H9 (cell line): ENCODE measurements at regions not wholly inside any gene's neighbourhood (a gene's known extent, or its start where the extent isn't known, plus 50 kb on each side); places are given as distances from the start of the nearest gene placed in this dataset.

ENCODE experiments used
- DNase-seq: peaks from one replicate; pipeline ENCODE4 v3.0.0-alpha.2; 2017
- H2AFZ ChIP-seq: one replicate; pipeline ENCODE4 v1.6.1; 2013; ENCODE audit warnings: mild to moderate bottlenecking, low read length, control low read depth, moderate library complexity
- H2AK5ac ChIP-seq: 2 replicates; pipeline ENCODE4 v1.6.1; 2013; ENCODE audit warnings: low read length, control low read depth, mixed read lengths; ENCODE audit not compliant: insufficient read length
- H2BK120ac ChIP-seq: one replicate; pipeline ENCODE4 v1.6.1; 2013; ENCODE audit warnings: low read depth, mild to moderate bottlenecking, low read length, control low read depth, inconsistent platforms; ENCODE audit not compliant: poor library complexity, severe bottlenecking
- H2BK12ac ChIP-seq: 2 replicates; pipeline ENCODE4 v1.6.1; 2013; ENCODE audit warnings: low read length, control low read depth, mixed read lengths, low read depth; ENCODE audit not compliant: insufficient read length
- H2BK15ac ChIP-seq: 2 replicates; pipeline ENCODE4 v1.6.1; 2013; ENCODE audit warnings: low read depth, low read length, control low read depth
- H2BK20ac ChIP-seq: one replicate; pipeline ENCODE4 v1.6.1; 2013; ENCODE audit warnings: low read depth, mild to moderate bottlenecking, low read length, control low read depth, inconsistent platforms; ENCODE audit not compliant: poor library complexity, severe bottlenecking
- H2BK5ac ChIP-seq: 2 replicates; pipeline ENCODE4 v1.6.1; 2013; ENCODE audit warnings: low read length, control low read depth, mixed read lengths; ENCODE audit not compliant: insufficient read length
- H3K14ac ChIP-seq: 2 replicates; pipeline ENCODE4 v1.6.1; 2013; ENCODE audit warnings: low read length, control low read depth; ENCODE audit not compliant: insufficient read depth
- H3K18ac ChIP-seq: 2 replicates; pipeline ENCODE4 v1.6.1; 2013; ENCODE audit warnings: low read depth, mild to moderate bottlenecking, mixed read lengths, low read length, control low read depth; ENCODE audit not compliant: insufficient read length
- H3K23ac ChIP-seq: 2 replicates; pipeline ENCODE4 v1.6.1; 2013; ENCODE audit warnings: low read length, control low read depth, mixed read lengths, low read depth; ENCODE audit not compliant: insufficient read length
- H3K23me2 ChIP-seq: 2 replicates; pipeline ENCODE4 v1.6.1; 2013; ENCODE audit warnings: low read depth, mild to moderate bottlenecking, mixed read lengths, low read length, control low read depth; ENCODE audit not compliant: insufficient read length, poor library complexity, severe bottlenecking
- H3K27ac ChIP-seq: 2 replicates; pipeline ENCODE4 v1.5.1; 2013; ENCODE audit warnings: low read length, control low read depth, mixed read lengths, low read depth; ENCODE audit not compliant: insufficient read length
- H3K27me3 ChIP-seq: 2 replicates; pipeline ENCODE4 v1.6.1; 2013; ENCODE audit warnings: low read length, control low read depth, inconsistent platforms; ENCODE audit not compliant: insufficient read depth
- H3K4ac ChIP-seq: 2 replicates; pipeline ENCODE4 v1.6.1; 2013; ENCODE audit warnings: low read depth, mild to moderate bottlenecking, control low read depth, inconsistent platforms, low read length, moderate library complexity
- H3K4me1 ChIP-seq: 2 replicates; pipeline ENCODE4 v1.6.1; 2013; ENCODE audit warnings: low read length, control low read depth, inconsistent platforms; ENCODE audit not compliant: insufficient read depth
- H3K4me2 ChIP-seq: 2 replicates; pipeline ENCODE4 v1.6.1; 2013; ENCODE audit warnings: low read length, control low read depth, mixed read lengths; ENCODE audit not compliant: insufficient read length, insufficient read depth
- H3K56ac ChIP-seq: 2 replicates; pipeline ENCODE4 v1.6.1; 2013; ENCODE audit warnings: low read depth, mild to moderate bottlenecking, mixed read lengths, low read length, control low read depth; ENCODE audit not compliant: insufficient read length
- H3K79me1 ChIP-seq: 2 replicates; pipeline ENCODE4 v1.6.1; 2013; ENCODE audit warnings: low read depth, mild to moderate bottlenecking, moderate library complexity, low read length, control low read depth, inconsistent platforms; ENCODE audit not compliant: insufficient read depth, poor library complexity, severe bottlenecking
- H3K79me2 ChIP-seq: 2 replicates; pipeline ENCODE4 v1.6.1; 2013; ENCODE audit warnings: low read length, control low read depth, inconsistent platforms; ENCODE audit not compliant: insufficient read depth
- H3K9ac ChIP-seq: 2 replicates; pipeline ENCODE4 v1.6.1; 2013; ENCODE audit warnings: low read length, control low read depth, mixed read lengths; ENCODE audit not compliant: insufficient read length; ENCODE audit errors: extremely low read depth
- H3K9me3 ChIP-seq: one replicate; pipeline ENCODE4 v1.6.1; 2013; ENCODE audit warnings: low read depth, low read length, inconsistent platforms; ENCODE audit not compliant: control insufficient read depth
- H3T11ph ChIP-seq: one replicate; pipeline ENCODE4 v1.6.1; 2013; ENCODE audit warnings: mild to moderate bottlenecking, low read length, control low read depth, inconsistent platforms
- H4K20me1 ChIP-seq: one replicate; pipeline ENCODE4 v1.6.1; 2013; ENCODE audit not compliant: control insufficient read depth, insufficient read length, insufficient read depth
- H4K5ac ChIP-seq: 2 replicates; pipeline ENCODE4 v1.6.1; 2013; ENCODE audit warnings: low read depth, mild to moderate bottlenecking, mixed read lengths, low read length, control low read depth; ENCODE audit not compliant: insufficient read length
- H4K8ac ChIP-seq: replicated peaks from 2 replicates; pipeline ENCODE4 v1.6.1; 2013; ENCODE audit warnings: low read length, control low read depth, mixed read lengths, low read depth; ENCODE audit not compliant: insufficient read length
- H4K91ac ChIP-seq: 2 replicates; pipeline ENCODE4 v1.6.1; 2013; ENCODE audit warnings: low read depth, mild to moderate bottlenecking, moderate library complexity, mixed read lengths, low read length, control low read depth; ENCODE audit not compliant: insufficient read length
- H3K27ac Mint-ChIP-seq, 3 experiments: 2 replicates in 2 of 3; 3 replicates in 1 of 3; pipeline ENCODE4 v1.8.0; 2020 to 2021; ENCODE audit warnings: mixed read lengths in 3 of 3, mild to moderate bottlenecking in 1 of 3, moderate library complexity in 1 of 3
- H3K27me3 Mint-ChIP-seq: 2 replicates; pipeline ENCODE4 v1.8.0; 2021; ENCODE audit warnings: low read depth, mild to moderate bottlenecking, moderate library complexity, mixed read lengths
- H3K36me3 Mint-ChIP-seq, 3 experiments: 2 replicates in 2 of 3; 3 replicates in 1 of 3; pipeline ENCODE4 v1.8.0; 2020 to 2021; ENCODE audit warnings: low read depth in 3 of 3, mixed read lengths in 3 of 3; ENCODE audit not compliant: insufficient read depth in 1 of 3
- H3K4me1 Mint-ChIP-seq, 2 experiments: 2 replicates each; pipeline ENCODE4 v1.8.0; 2020; ENCODE audit warnings: mixed read lengths in 2 of 2
- H3K4me3 Mint-ChIP-seq, 2 experiments: 2 replicates in 1 of 2; 3 replicates in 1 of 2; pipeline ENCODE4 v1.8.0; 2020 to 2021; ENCODE audit warnings: mild to moderate bottlenecking in 2 of 2, mixed read lengths in 2 of 2, moderate library complexity in 1 of 2
- H3K9me3 Mint-ChIP-seq, 2 experiments: 2 replicates in 1 of 2; 3 replicates in 1 of 2; pipeline ENCODE4 v1.8.0; 2020; ENCODE audit warnings: mild to moderate bottlenecking in 2 of 2, mixed read lengths in 2 of 2, moderate library complexity in 1 of 2
- WGBS: extraction: QIAGEN DNeasy Blood & Tissue Kit; methylation state at CpG from one replicate; pipeline ENCODE4 v1.1.7; 2013; ENCODE audit warnings: missing lambda C conversion rate, low lambda C conversion rate, mixed read lengths; ENCODE audit not compliant: insufficient read length; ENCODE audit errors: extremely low coverage; 5-methylcytosine and 5-hydroxymethylcytosine counted together
- TF ChIP-seq, protein P1 (sequence below): fragments of 200-600 bp; sonication (generic); conservative IDR thresholded peaks from 3 replicates; pipeline ENCODE4 v1.8.0; 2021; ENCODE audit warnings: antibody characterized with exemption, mild to moderate bottlenecking

DNA sequence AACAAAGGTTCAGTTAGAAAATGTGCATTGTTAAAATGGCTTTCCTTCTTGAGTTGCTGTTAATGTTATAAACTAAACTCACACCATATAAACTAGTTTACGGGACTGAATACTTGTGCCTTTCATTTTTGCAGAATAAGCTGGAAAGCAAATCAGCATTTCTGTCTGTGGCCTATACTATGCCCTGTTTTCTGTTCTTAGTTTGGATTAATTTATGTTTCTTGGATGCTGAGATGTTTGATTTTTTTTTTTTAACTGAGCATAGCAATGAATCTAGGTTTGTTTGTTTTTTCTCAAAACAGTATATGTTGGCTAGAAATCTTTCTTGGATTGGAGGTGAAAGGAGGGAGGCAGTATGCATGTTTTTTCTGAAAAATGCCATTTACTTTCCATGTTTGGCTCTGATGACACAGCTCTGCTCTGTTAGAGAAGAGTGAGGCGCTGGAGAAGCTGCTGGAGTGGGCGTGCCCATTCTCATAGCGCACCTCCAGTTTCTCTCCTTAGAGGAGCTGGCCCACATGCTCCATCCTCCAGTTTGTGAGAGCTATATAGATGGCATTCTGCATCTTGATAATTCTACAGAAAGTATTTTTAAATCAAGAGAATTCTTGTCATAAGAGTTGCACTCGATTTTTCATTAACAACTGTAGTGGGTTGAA is 423.6 kb upstream of the TPM1 start:
- H2BK5ac ChIP-seq, result no peak overlapping the region
- Mint-ChIP-seq H3K27ac (no peak overlapping the region), H3K4me1 (no peaks in the 10 kb centered on the region), H3K36me3 (no peaks in the 10 kb centered on the region), H3K4me3 (no peak overlapping the region), H3K27me3 (no peaks in the 10 kb centered on the region), H3K9me3 (no peaks in the 10 kb centered on the region)
- H2BK15ac ChIP-seq, result no peak overlapping the region
- H3K23me2 ChIP-seq, result no peaks in the 10 kb centered on the region
- no peaks in the 10 kb centered on the region for H3K9me3 ChIP-seq
- H3K4me2 ChIP-seq, result no peak overlapping the region
- no peaks in the 10 kb centered on the region for H3K79me2 ChIP-seq
- H2BK120ac ChIP-seq, result no peak overlapping the region
- H3K9ac ChIP-seq, result no peak overlapping the region
- no peak overlapping the region for H3T11ph ChIP-seq
- H3K14ac ChIP-seq, result no peak overlapping the region
- no peak overlapping the region for H3K18ac ChIP-seq
- H2BK12ac ChIP-seq, result no peak overlapping the region
- no peaks in the 10 kb centered on the region for H3K79me1 ChIP-seq
- H3K27me3 ChIP-seq, result no peaks in the 10 kb centered on the region
- TF ChIP-seq, protein P1, sequence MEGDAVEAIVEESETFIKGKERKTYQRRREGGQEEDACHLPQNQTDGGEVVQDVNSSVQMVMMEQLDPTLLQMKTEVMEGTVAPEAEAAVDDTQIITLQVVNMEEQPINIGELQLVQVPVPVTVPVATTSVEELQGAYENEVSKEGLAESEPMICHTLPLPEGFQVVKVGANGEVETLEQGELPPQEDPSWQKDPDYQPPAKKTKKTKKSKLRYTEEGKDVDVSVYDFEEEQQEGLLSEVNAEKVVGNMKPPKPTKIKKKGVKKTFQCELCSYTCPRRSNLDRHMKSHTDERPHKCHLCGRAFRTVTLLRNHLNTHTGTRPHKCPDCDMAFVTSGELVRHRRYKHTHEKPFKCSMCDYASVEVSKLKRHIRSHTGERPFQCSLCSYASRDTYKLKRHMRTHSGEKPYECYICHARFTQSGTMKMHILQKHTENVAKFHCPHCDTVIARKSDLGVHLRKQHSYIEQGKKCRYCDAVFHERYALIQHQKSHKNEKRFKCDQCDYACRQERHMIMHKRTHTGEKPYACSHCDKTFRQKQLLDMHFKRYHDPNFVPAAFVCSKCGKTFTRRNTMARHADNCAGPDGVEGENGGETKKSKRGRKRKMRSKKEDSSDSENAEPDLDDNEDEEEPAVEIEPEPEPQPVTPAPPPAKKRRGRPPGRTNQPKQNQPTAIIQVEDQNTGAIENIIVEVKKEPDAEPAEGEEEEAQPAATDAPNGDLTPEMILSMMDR, result no peak
- H3K56ac ChIP-seq, result no peak overlapping the region
- no peak overlapping the region for H3K23ac ChIP-seq
- H2BK20ac ChIP-seq, result no peak overlapping the region
- peaks cover 3% of the 10 kb centered on the region for H4K20me1 ChIP-seq
- H4K8ac ChIP-seq, result no peak overlapping the region
- DNase-seq, result no peak
- no CpG with 5 or more reads among the region's 5 CpGs for WGBS
- no peak overlapping the region for H2AK5ac ChIP-seq
- H3K4ac ChIP-seq, result no peak overlapping the region
- H3K27ac ChIP-seq, result no peak overlapping the region
- H4K91ac ChIP-seq, result no peak overlapping the region
- no peaks in the 10 kb centered on the region for H3K4me1 ChIP-seq
- no peak overlapping the region for H4K5ac ChIP-seq
- H2AFZ ChIP-seq, result no peak overlapping the region
